ENCODE measurements at regions not wholly inside any gene's neighbourhood (a gene's known extent, or its start where the extent isn't known, plus 50 kb on each side); places are given as distances from the start of the nearest gene placed in this dataset.

DNA sequence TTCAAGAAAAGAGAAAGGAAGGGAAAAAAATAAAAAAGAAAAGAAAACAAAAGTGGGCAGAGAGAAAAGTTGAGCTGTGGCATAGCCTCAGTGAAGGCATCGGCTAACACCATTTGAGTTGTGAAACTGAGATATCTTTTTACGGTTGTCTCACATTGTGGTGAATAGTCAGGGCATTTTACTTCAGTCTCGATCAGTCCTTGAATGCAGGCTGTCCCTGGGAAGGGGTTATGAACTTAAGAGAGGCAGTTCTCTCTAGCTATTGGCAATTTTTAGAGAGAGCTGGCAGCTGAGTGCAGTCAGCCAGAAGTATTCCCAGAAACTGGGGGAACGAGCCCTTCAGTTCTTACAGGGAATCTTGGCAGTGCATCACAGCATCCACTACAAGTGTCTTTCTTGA is 93.5 kb upstream of the SLC6A14 start:
- TF ChIP-seq, protein P1, sequence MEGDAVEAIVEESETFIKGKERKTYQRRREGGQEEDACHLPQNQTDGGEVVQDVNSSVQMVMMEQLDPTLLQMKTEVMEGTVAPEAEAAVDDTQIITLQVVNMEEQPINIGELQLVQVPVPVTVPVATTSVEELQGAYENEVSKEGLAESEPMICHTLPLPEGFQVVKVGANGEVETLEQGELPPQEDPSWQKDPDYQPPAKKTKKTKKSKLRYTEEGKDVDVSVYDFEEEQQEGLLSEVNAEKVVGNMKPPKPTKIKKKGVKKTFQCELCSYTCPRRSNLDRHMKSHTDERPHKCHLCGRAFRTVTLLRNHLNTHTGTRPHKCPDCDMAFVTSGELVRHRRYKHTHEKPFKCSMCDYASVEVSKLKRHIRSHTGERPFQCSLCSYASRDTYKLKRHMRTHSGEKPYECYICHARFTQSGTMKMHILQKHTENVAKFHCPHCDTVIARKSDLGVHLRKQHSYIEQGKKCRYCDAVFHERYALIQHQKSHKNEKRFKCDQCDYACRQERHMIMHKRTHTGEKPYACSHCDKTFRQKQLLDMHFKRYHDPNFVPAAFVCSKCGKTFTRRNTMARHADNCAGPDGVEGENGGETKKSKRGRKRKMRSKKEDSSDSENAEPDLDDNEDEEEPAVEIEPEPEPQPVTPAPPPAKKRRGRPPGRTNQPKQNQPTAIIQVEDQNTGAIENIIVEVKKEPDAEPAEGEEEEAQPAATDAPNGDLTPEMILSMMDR (IDR thresholded peaks at IDR 0.05): no peak
- TF ChIP-seq POLR2AphosphoS5 (IDR thresholded peaks at IDR 0.05; ENCODE audit: insufficient read depth in 1 of 2, low read depth in 1 of 2) (no peak), POLR2A (IDR thresholded peaks at IDR 0.05) (no peak)
- no peaks in the 10 kb centered on the region for H3K4me1 ChIP-seq
- no peak overlapping the region for H3K27ac ChIP-seq
- intact Hi-C loops (cut with DNase I): no loop called here
- H3K4me3 ChIP-seq: no peak overlapping the region
- no peaks in the 10 kb centered on the region for H3K27me3 ChIP-seq
- no peak for DNase-seq (ENCODE audit: extremely low spot score in 2 of 2)
- H3K36me3 ChIP-seq: no peaks in the 10 kb centered on the region
- H3K9me3 ChIP-seq: no peaks in the 10 kb centered on the region

- intact Hi-C loops (cut with DNase I): no loop called here
- Histone ChIP-seq H3K27me3 (no peaks in the 10 kb centered on the region), H3K4me3 (no peak overlapping the region), H3K36me3 (no peaks in the 10 kb centered on the region), H3K4me1 (no peaks in the 10 kb centered on the region), H3K27ac (no peak overlapping the region), H3K9me3 (no peaks in the 10 kb centered on the region)
- TF ChIP-seq POLR2AphosphoS5 (IDR thresholded peaks at IDR 0.05; ENCODE audit: insufficient read depth in 1 of 2, low read depth in 1 of 2) (no peak), POLR2A (IDR thresholded peaks at IDR 0.05) (no peak)
- TF ChIP-seq, protein P1 (IDR thresholded peaks at IDR 0.05): no peak
- DNase-seq (ENCODE audit: extremely low spot score in 2 of 2): no peak
Observed at GRCh38 chrX:116345958-116346357, 90.4 kb upstream of the SLC6A14 start.

DNA sequence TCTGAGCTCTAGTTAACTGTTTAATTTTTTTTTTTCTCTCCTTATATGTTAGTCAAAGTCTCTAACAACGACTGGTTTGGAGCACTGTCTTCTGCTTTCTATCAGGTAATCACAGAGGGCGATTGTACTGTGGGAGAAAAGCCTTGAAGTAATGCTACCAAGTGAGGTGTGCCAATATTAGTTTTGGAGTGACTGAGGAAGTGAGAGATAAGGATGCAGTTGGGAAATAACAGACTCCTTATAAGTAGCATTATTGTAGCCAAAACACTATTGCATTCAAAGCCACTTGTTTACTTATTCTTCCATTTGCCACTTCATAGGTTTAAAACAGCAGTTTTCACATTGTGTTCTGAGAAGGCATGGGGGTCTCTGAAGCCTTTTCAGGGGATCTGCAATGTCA is 79.1 kb upstream of the SLC6A14 start:
- TF ChIP-seq POLR2A (IDR thresholded peaks at IDR 0.05) (no peak), POLR2AphosphoS5 (IDR thresholded peaks at IDR 0.05; ENCODE audit: insufficient read depth in 1 of 2, low read depth in 1 of 2) (no peak)
- TF ChIP-seq, protein P1 (IDR thresholded peaks at IDR 0.05): no peak
- Histone ChIP-seq H3K27me3 (no peaks in the 10 kb centered on the region), H3K9me3 (no peaks in the 10 kb centered on the region), H3K36me3 (no peaks in the 10 kb centered on the region), H3K27ac (no peak overlapping the region), H3K4me3 (no peak overlapping the region), H3K4me1 (no peaks in the 10 kb centered on the region)
- intact Hi-C loops (cut with DNase I): no loop called here
- DNase-seq (ENCODE audit: extremely low spot score in 2 of 2): no peak

DNA sequence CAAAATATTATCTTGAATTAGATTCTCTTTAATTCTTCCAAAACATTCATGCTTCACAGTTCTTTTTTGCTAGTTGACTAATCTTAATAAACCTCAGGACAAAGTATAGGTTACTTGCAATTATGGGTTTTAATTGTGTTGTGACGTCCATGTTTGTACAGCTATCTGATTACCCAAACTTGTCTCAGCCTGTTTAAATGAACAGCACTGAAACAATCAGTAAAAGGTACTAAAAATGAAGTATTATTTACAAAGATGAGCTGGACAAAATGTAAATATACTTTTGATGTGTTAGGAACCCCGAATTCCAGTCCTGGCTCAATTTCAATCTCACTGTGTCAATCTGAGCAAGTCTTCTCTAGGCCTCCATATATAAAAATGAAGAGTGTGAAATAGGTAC is 57.4 kb upstream of the SLC6A14 start:
- intact Hi-C loops (cut with DNase I): no loop called here
- Histone ChIP-seq H3K27ac (no peak overlapping the region), H3K36me3 (no peaks in the 10 kb centered on the region), H3K9me3 (no peaks in the 10 kb centered on the region), H3K4me1 (no peaks in the 10 kb centered on the region), H3K4me3 (no peak overlapping the region), H3K27me3 (no peaks in the 10 kb centered on the region)
- no peak for DNase-seq (ENCODE audit: extremely low spot score in 2 of 2)
- no peak for TF ChIP-seq POLR2AphosphoS5 (IDR thresholded peaks at IDR 0.05; ENCODE audit: insufficient read depth in 1 of 2, low read depth in 1 of 2)
- TF ChIP-seq, protein P1 (IDR thresholded peaks at IDR 0.05): no peak
- no peak for TF ChIP-seq POLR2A (IDR thresholded peaks at IDR 0.05)

- Histone ChIP-seq H3K36me3 (no peaks in the 10 kb centered on the region), H3K4me3 (no peak overlapping the region), H3K4me1 (no peaks in the 10 kb centered on the region), H3K9me3 (no peaks in the 10 kb centered on the region), H3K27me3 (no peaks in the 10 kb centered on the region), H3K27ac (no peak overlapping the region)
- TF ChIP-seq POLR2A (IDR thresholded peaks at IDR 0.05) (no peak), POLR2AphosphoS5 (IDR thresholded peaks at IDR 0.05; ENCODE audit: insufficient read depth in 1 of 2, low read depth in 1 of 2) (no peak)
- TF ChIP-seq, protein P1 (IDR thresholded peaks at IDR 0.05): no peak
- intact Hi-C loops (cut with DNase I): no loop called here
- DNase-seq (ENCODE audit: extremely low spot score in 2 of 2): no peak
Observed at GRCh38 chrX:116379854-116380253, 56.6 kb upstream of the SLC6A14 start.

Data from vagina (tissue), 2 donors.